Body of pancreas (tissue), 4 donors: ENCODE measurements at regions not wholly inside any gene's neighbourhood (a gene's known extent, or its start where the extent isn't known, plus 50 kb on each side); places are given as distances from the start of the nearest gene placed in this dataset.

Experiments
- POLR2A ChIP-seq, 3 donors: fragments of 450-650 bp; IDR thresholded peaks; one replicate each; pipeline ENCODE4 v1.6.1; 2016; ENCODE audit warnings: antibody characterized with exemption in 3 of 3, mild to moderate bottlenecking in 2 of 3
- TF ChIP-seq, protein P1 (sequence below), 7 experiments: fragments of 450-650 bp in 4 of 7; fragments of 200-600 bp in 3 of 7; sonication (generic) in 3 of 7; IDR thresholded peaks; one replicate each; pipeline ENCODE4 v1.5.1; 2016 to 2019; ENCODE audit warnings: antibody characterized with exemption in 7 of 7

DNA sequence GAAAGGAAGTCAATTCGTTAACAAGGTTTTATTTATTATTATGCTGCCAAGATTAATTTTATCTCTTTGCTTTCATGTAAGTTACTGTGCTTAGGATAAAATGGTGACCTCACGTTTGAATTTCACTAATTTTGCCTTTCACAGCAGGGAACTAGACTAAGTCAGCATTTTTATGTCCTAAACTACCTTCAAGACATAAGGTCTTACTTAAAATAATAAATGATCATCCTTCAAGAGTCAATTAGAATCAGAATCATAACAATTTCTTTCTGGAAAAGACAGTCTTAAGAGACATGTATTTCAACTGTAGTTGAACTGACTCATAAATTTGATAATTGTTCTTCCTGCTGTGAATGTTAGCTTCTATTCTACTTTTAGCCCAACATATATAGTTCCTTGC is 893.8 kb downstream of the KCNJ2 start:
- no peak for TF ChIP-seq POLR2A (IDR thresholded peaks at IDR 0.05)
- TF ChIP-seq, protein P1, sequence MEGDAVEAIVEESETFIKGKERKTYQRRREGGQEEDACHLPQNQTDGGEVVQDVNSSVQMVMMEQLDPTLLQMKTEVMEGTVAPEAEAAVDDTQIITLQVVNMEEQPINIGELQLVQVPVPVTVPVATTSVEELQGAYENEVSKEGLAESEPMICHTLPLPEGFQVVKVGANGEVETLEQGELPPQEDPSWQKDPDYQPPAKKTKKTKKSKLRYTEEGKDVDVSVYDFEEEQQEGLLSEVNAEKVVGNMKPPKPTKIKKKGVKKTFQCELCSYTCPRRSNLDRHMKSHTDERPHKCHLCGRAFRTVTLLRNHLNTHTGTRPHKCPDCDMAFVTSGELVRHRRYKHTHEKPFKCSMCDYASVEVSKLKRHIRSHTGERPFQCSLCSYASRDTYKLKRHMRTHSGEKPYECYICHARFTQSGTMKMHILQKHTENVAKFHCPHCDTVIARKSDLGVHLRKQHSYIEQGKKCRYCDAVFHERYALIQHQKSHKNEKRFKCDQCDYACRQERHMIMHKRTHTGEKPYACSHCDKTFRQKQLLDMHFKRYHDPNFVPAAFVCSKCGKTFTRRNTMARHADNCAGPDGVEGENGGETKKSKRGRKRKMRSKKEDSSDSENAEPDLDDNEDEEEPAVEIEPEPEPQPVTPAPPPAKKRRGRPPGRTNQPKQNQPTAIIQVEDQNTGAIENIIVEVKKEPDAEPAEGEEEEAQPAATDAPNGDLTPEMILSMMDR (IDR thresholded peaks at IDR 0.05), result no peak
